GM18858 (cell line): ENCODE measurements at regions not wholly inside any gene's neighbourhood (a gene's known extent, or its start where the extent isn't known, plus 50 kb on each side); places are given as distances from the start of the nearest gene placed in this dataset.

Experiments
- ATAC-seq: cut with Tn5 transposase; IDR thresholded peaks from one replicate; pipeline ENCODE4 v1.9.1; 2021; ENCODE audit not compliant: unreplicated experiment

DNA sequence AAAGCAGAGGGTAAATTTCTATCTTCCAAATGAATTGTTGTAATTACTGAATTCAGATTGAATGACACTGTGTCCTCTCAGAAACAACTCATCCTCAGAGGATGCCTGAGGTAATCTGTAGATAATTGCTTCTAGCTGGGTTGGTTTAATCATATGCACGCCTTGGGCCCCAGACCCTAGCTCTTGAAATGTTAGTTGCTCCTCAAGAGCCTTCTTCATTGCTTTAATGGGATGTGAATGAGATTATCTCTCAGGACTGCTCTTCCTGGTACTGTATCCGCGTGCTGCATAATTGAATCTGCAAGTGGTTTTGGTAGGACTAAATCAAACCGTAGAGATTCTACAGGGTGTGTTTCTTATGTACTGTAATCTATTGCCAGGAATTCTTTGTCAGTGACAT is 569.3 kb upstream of the NEGR1 start:
- ATAC-seq = no peak

DNA sequence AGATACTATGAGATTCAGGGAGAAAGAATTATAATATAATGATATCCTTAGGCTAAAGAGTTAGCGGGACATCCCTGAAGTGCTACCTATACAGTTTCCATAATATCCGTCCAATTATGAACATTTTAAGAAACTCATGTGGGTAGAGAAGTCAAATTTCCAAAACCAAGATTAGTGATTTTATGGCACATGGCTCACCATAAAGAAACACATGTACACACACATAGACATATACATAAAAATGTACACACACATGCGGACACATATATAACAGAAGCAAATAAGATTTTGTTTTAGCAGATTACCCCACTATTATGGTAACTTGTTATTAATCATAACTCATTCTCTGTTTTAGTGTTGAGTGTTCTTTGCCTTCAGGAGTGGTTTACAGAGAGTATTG is 566.7 kb upstream of the NEGR1 start:
- no peak for ATAC-seq

DNA sequence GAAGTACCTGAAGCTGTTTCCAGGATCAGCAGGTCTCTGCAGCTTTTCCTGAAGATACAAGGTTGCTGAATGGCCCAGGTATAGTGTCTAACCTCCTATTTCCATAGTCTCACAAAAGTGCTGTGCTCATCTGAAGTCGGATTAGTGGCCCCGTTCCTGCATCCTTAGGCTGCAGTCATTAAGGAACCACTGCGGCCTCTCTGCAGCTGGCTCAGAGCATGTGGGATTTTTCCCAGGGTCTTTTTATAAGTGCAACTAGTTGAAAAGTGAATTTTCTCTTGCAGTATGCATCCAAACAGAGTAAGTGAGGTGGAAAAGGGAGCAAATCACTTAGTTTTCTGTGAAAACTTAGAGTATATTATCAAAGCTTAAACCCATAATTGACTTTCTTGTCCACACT is 565.3 kb upstream of the NEGR1 start:
- no peak for ATAC-seq

DNA sequence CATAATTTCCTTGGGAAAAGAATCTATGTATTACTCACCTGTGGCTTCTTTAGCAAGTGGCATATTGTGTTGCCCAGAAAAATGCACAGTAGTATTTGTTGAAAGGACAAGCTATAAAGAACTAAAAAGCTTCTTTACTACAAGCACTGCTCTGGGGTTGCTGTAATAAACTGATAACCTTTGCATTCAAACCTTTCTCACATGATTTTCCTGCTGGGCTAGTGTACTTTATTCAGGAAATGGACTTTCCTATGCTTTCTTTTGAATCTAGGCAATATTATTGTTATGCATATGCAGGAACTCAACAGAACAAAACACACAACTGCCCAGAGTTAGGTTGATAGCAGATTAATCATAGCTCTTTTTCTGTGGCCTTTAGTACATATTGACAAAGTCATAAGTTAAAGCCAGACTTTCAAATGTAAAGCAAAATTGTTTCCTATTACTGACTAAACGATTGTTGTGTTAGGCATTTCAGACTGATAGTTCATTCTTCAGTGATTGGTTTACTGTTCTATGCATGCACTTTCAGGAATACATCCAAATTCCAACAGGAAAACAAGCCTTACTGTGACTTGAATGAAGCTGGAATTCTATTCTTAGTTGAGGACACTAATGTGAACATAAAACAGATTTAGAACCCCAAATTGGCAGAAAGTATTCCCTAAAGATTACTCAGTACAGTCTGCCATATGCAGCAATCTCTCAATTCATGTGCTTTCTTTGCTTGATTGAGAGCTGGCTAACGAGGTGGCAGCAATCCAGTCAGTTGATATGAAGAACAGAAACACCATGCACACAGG is 564.3 kb upstream of the NEGR1 start:
- ATAC-seq = no peak

DNA sequence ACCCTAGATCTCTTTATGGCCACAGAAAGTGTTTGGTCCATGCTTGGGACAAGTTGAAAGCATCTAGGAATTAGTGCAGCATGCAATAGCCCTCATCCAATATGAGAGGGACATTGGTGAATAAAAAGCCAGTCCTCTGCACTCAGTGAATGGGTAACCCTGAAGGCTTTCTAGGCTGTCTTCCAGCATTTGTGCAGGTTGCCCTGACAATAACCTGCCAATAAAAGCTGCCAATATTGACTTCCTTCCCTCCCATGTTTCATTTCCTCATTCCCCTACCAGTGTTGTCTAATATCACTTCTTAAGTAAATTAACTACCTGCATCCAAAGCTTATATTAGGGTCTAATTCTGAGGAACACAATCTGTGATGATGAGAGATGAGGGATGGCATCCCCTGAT is 563.6 kb upstream of the NEGR1 start:
- no peak for ATAC-seq

DNA sequence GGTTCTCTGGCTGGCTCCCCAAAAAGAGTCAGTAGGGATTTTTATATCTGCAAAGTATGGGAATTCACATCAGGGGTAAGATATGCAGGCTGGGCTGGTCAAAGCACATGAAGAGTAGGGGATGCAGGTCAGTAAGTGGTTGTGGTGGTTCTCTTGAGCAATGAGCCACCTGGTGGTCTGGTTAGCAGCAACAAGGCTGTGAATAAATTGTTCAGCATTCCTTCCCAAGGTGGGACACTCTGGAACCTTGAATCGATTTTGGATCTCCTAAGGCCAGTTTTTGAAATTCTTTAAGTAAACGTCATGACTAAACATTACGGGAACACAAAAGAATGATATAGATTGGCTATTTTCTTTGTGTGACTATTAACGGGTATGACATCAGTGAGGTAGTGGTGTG is 563.0 kb upstream of the NEGR1 start:
- no peak for ATAC-seq

DNA sequence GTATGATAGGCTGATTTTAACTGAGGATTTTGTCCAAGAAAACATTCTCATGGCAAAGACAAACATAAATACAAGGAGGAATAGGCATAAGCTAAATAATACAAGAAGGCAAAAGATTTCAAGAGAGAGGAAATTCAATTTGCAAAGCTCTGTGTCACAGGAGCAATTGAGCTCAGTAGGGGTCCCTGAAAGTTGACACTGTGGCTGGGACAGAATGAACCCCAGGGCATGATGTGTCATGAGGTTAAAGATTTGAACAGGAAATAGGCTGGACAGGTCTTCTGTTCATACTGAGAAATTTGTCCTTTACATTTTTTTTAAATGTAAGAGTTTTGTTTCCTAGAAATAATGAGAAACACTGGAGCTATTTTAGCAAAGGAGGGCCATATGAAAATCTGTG is 555.4 kb upstream of the NEGR1 start:
- no peak for ATAC-seq

DNA sequence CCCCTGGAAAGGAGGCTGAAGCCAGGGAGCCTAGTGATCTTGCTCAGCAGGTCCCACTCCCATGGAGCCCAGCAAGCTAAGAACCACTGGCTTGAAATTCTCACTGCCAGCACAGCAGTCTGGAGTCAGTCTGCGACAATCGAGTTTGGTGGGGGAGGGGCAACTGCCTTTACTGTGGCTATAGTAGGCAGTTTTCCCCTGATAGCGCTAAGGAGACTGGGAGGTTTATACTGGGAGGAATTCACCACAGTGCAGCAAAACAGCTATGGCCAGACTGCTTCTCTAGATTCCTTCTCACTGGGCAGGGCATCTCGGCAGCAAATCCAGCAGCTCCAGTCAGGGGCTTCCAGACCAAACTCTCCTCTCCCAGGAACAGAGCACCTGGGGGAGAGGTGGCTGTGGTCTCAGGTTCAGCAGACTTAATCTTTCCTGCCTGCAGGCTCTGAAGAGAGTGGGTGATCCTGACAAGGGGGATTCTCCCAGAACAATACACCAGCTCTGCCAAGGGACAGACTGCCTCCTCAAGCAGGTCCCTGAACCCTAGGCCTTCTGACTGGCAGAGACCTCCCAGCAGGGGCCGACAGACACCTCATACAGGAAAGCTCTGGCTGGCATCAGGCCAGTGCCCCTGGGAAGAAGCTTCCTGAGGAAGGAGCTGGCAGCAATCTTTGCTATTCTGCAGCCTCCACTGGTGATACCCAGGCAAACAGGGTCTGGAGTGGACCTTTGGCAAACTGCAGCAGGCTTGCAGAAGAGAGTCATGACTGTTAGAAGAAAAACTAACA is 548.5 kb upstream of the NEGR1 start:
- ATAC-seq = no peak

DNA sequence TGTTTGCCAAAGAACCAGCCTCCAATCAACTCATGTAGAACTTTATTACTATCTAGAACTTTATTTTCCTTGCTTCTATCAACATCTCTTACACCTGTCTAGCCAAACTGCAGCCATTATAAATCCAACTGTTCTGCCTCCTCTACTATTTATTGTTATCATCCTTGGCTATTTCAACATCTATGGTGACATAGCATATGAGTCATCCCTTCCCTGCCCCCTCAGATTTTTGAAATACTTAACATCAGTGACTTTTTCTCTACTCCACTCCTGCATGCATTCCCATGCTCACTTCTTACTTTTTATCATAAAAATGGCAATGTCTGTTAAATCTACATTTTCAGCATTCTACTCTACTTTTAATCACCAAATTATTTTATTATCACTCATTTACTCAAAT is 544.9 kb upstream of the NEGR1 start:
- no peak for ATAC-seq

DNA sequence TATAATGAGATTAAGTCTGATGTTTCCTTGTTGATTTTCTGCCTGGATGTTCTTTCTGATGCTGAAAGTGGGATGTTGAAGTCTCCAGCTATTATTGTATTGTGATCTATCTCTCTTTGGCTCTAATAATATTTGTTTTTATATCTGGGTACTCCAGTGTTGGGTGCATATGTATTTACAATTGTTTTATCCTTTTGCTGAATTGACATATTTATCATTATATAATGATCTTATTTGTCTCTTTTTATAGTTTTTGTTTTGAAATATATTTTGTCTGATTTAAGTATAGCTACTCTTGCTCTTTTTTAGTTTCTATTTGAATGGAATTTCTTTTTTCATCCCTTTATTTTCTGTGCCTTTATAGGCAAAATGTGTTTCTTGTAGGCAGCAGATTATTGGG is 522.2 kb upstream of the NEGR1 start:
- no peak for ATAC-seq

DNA sequence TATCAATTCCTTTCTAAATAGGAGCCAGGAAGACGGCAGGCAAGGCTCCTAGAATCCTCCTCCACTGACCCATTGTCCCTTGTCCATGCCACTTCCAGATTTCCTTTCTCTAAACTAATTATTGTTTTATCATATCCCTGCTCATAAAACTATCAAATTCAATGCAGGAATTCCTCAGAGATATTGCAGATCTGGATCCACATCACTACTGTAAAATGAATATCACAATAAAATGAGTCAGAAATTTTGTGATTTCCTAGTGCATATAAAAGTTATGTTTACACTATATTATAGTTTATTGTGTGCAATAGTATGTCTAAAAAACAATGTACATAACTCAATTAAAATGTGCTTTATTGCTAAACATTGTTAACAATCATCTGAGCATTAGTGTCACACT is 498.7 kb upstream of the NEGR1 start:
- no peak for ATAC-seq

DNA sequence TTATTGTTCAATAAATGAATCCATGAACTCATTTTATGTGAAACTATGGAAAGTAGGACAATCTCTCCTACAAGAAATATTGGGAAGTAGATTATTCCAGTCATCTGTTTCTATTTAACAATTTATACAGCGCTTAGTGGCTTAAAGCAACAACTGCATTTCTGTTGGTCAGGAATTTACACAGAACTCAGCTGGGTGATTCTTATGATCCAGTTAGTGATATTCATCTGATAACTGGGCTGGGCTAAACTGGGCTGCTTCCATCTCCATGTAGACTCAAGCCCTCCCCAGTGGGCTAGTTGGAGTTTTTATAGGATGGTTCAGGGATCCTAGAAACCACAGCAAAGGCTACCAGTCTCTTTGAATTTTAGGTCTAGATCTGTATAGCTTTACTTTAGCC is 497.9 kb upstream of the NEGR1 start:
- ATAC-seq = no peak

DNA sequence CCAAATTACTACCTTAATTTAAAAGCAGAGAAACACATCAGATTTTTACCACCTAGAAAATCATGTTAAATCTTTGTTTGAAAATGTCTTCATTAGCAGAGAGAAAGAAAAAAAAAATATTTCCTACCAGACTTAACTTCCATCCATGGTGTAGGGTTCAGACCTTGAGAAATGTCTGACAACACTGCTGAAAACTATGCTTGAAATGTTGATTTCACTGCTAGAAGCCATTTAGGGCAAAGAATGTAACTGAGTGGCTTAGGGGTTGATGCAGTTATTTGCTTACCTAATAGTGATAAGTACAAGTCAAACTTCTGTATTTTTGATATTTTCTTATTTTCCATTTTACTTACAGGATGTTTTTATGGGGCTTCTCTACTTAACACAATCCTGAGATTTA is 495.6 kb upstream of the NEGR1 start:
- ATAC-seq = no peak

DNA sequence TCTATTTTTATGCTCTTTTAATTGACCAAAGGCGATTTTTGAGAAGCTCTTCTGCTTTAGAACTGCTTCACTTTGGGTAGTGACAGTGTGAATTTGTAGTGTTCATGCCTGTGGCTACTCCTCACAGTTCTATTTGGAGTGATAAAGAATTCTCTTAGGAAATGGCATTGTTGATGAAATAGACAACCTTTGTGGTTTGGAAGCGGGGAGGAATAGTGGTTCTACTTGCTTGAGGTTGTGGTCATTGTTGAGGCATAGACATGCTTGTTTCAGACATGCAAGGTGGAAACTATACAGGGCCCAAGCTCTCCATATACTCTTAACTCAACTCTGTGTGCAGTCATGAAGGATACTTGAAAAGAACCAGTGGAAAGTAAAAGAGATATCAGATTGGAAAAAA is 481.1 kb upstream of the NEGR1 start:
- ATAC-seq = no peak

DNA sequence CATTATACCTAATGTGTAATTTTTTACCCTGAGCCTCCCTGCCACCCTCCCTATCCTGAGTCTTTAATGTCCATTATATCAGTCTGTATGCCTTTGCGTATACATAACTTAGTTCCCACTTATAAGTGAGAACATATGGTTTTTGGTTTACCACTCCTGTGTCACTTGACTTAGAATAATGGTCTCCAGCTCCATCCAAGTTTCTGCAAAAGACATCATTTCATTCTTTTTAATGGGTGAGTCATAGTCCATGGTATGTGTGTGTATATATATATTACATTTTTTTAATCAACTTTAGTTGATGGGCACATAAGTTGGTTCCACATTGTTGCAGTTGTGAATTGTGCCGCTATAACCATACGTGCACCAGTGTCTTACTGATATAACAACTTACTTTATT is 477.1 kb upstream of the NEGR1 start:
- no peak for ATAC-seq

DNA sequence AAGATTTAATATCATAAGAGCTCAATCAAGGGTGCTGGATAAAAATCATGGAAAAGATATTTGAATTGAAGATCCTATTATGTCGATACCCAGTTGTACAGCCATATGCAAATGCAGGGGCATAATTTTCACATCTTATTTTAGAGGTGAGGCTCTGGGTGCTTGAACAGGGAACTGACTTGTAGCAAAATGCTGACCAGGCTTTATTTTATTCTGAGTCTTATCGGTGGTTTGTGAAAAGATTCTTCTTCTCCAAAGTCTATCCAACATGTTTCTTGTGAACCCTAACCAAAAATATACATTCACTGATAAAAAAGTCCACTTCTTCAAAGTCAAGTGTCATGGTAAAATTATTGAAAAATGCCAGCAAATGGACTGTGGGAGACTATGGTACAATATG is 475.5 kb upstream of the NEGR1 start:
- ATAC-seq = no peak

DNA sequence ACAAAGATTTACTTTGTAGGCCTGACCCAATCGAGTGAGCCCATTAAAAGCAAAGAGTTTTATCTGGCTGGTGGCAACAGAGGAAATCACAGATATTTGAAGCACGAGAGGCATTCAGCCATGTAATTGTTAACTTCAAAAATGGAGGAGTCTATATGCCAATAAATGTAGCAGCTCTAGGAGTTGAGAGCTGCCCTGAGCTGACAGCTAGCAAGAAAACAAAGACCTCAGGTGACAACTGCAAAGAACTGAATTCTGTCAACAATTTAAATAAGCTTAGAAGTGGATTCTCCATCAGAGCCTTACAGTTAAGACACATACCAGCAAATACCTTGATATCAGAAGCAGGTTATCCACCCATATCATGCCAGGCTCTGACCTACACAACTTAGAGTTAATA is 463.1 kb upstream of the NEGR1 start:
- no peak for ATAC-seq

DNA sequence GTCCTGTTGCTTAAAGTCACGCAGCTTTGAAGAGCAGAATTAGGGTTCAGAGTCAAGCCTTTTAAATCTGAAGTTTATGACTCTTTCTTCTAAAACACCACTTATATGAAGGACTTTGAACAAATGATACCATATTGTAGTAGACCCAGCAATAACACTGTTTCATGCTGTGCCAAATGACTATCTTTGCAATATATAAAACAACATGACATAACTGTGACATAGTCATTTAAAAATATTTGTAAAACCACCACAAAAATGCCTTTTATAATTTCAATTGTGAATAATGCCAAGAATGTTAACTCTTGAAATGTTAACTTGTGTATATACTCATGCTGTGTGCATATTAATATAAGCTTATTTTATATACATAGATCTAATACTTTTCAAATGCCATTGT is 452.1 kb upstream of the NEGR1 start:
- no peak for ATAC-seq

DNA sequence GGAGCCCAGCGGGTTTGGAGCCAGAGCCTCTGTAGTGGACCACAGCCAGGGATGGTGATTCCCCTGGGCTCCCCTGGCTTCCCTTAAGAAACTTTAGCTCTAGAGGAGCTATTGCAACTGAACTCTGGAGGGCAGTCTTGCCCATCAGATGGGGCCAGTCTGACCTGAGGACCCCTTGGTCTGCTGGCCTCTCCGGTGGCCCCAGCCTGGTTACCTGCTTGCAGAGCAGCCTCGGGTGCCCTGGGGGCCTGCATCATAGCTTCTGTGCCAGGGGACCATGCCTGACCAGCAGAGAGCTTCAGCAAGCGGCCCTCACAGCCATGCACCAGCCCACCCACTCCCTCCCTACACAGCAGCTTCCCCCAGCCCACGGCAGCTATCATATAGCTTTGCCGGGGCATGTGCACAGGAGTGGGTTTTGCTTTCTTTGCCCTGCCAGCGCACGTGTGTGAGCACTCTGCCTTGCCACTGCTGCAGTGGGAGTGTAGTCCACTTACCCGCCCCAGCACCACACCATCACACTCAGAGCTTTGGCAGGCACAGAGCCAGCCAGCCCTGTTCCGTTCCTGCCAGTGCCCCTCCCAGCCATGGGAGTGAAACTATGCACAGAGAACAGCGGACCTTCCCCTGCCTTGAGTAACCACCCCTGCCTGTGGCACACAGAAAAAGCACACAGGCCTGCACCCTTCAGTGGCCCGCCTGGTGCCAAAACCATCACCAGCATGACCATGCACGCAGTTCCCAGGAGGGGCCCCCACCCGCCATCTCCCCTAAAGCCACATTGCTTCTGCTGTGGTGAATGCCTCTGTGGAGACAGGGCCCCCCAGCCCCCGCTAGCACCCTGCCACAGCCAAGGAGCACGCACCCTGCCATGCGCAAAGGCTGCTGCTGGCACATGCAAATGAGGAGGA is 442.9 kb upstream of the NEGR1 start:
- no peak for ATAC-seq

DNA sequence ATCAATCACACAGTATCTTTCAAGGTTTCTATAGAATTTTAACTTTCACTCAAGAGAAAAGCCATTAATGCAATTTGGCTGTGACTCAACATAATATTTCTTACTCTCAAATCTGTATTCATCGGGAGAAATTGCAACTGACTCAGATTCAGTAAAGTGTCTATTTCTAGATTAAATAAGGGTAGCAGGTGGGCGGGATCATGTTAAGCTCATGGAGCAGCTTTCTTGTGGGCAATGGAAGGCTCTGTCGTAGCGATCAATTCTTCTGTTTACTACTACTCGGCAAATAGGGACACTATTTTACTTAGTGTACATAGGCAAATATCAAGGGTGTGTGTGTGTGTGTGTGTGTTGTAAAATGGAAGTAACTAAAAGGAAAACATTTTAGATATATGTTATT is 423.6 kb upstream of the NEGR1 start:
- no peak for ATAC-seq

DNA sequence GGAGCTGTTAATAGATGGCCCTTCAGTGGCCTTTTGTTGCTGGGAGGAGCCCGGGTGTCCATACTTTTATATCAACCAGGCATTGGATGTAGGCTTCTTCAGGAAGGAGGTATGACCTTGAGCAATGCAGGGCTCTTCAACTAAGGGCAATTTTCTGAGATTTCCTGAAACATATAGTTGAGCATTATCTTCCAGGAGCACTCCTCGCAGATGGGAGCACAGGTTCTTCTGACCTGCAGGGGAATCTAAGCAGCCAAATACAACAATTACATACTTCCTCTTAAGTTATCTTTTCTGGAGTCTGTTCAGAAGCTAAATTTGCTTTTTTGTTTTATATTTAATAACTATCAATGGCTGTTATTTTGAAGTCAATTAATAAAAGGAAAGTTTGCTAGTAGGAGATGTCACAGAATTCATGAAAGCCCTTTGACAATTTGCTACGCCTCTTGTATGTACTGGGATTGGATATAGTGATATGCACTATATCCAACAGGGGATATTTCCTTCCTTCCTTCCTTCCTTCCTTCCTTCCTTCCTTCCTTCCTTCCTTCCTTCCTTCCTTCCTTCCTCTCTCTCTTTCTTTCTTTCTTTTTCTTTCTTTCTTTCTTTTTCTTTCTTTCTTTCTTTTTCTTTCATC is 422.6 kb upstream of the NEGR1 start:
- no peak for ATAC-seq
